ENCODE measurements at regions not wholly inside any gene's neighbourhood (a gene's known extent, or its start where the extent isn't known, plus 50 kb on each side); places are given as distances from the start of the nearest gene placed in this dataset.
"Not testable (repeated sequence)": the region's sequence is repeated elsewhere in the genome, so short reads cannot be mapped to it uniquely, and the experiment has no call there.

DNA sequence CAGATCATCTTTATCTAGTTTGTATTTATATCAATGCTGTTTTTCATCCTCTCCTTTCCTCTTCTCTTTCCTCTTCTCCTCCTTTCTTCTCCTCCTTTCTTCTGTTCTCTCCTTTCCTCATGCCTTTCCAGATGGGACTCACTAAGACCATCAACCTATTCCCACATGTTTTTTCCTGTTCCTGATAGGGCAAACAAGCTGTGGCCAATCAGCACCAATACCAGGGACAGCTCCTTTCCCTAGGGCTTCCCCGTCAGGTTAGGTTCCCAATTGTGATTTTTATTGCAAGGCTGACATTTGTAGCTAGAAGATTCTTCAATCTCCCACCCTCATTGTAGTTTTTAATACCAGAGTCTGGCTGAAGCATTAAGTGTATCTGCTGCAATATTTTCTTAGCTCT is 76.3 kb upstream of the COL8A1 start:
- H3K4me3 ChIP-seq (ENCODE audit: severe bottlenecking): no peak overlapping the region
- no peaks in the 10 kb centered on the region for H3K27me3 ChIP-seq (ENCODE audit: insufficient read depth, poor library complexity, severe bottlenecking)
- H3K4me1 ChIP-seq (ENCODE audit: insufficient read depth, poor library complexity, severe bottlenecking): peaks cover 23% of the 10 kb centered on the region
- DNase-seq (ENCODE audit: low spot score) (no peak), ATAC-seq (ENCODE audit: low read depth) (no peak)
- H3K27ac ChIP-seq (ENCODE audit: poor library complexity, severe bottlenecking): peak overlapping the region; percentile 99
- no peaks in the 10 kb centered on the region for H3K9me3 ChIP-seq (ENCODE audit: severe bottlenecking)
- no peak for TF ChIP-seq CTCF (IDR thresholded peaks at IDR 0.05; ENCODE audit: poor library complexity, severe bottlenecking)
- H3K36me3 ChIP-seq (ENCODE audit: low read depth): no peaks in the 10 kb centered on the region

GRCh38 chr3:99561056-99561455 is 77.3 kb upstream of the COL8A1 start:
- no peak for ATAC-seq (ENCODE audit: low read depth)
- Histone ChIP-seq H3K27me3 (ENCODE audit: insufficient read depth, poor library complexity, severe bottlenecking) (no peaks in the 10 kb centered on the region), H3K27ac (ENCODE audit: poor library complexity, severe bottlenecking) (no peak overlapping the region)

GRCh38 chr3:99559196-99559595 is 79.2 kb upstream of the COL8A1 start:
- no peak for TF ChIP-seq CTCF (IDR thresholded peaks at IDR 0.05; ENCODE audit: poor library complexity, severe bottlenecking)
- Histone ChIP-seq H3K36me3 (ENCODE audit: low read depth) (no peaks in the 10 kb centered on the region), H3K9me3 (ENCODE audit: severe bottlenecking) (no peaks in the 10 kb centered on the region), H3K4me1 (ENCODE audit: insufficient read depth, poor library complexity, severe bottlenecking) (peaks cover 20% of the 10 kb centered on the region), H3K4me3 (ENCODE audit: severe bottlenecking) (no peak overlapping the region), H3K27me3 (ENCODE audit: insufficient read depth, poor library complexity, severe bottlenecking) (no peaks in the 10 kb centered on the region), H3K27ac (ENCODE audit: poor library complexity, severe bottlenecking) (no peak overlapping the region)
- ATAC-seq (ENCODE audit: low read depth) (no peak), DNase-seq (ENCODE audit: low spot score) (no peak)

More at GRCh38 chr3:99561056-99561455, 77.3 kb upstream of the COL8A1 start:
- no peak for DNase-seq (ENCODE audit: low spot score)
- Histone ChIP-seq H3K4me1 (ENCODE audit: insufficient read depth, poor library complexity, severe bottlenecking) (peaks cover 23% of the 10 kb centered on the region), H3K4me3 (ENCODE audit: severe bottlenecking) (no peak overlapping the region), H3K36me3 (ENCODE audit: low read depth) (no peaks in the 10 kb centered on the region), H3K9me3 (ENCODE audit: severe bottlenecking) (no peaks in the 10 kb centered on the region)
- no peak for TF ChIP-seq CTCF (IDR thresholded peaks at IDR 0.05; ENCODE audit: poor library complexity, severe bottlenecking)

DNA sequence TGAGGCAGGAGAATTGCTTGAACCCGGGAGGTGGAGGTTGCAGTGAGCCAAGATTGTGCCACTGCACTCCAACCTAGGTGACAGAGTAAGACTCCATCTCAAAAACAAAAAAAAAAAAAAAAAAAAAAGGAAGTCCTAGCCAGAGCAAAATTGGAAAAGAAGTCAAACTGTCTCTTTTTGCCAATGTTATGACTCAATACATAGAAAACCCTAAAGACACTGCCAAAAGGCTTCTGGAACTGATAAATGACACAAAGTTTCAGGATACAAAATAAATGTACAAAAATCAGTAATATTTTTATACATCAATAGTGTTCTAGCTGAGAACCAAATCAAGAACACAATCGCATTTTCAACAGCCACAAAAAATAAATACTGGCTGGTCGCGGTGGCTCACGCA is 82.5 kb upstream of the COL8A1 start:
- not testable (repeated sequence) for DNase-seq (ENCODE audit: low spot score); H3K4me1 ChIP-seq (ENCODE audit: insufficient read depth, poor library complexity, severe bottlenecking); ATAC-seq (ENCODE audit: low read depth); H3K27ac ChIP-seq (ENCODE audit: poor library complexity, severe bottlenecking); H3K27me3 ChIP-seq (ENCODE audit: insufficient read depth, poor library complexity, severe bottlenecking); H3K9me3 ChIP-seq (ENCODE audit: severe bottlenecking); H3K36me3 ChIP-seq (ENCODE audit: low read depth); H3K4me3 ChIP-seq (ENCODE audit: severe bottlenecking)

GRCh38 chr3:99551520-99551919 is 86.9 kb upstream of the COL8A1 start:
- H3K4me3 ChIP-seq (ENCODE audit: severe bottlenecking): no peak overlapping the region
- TF ChIP-seq CTCF (IDR thresholded peaks at IDR 0.05; ENCODE audit: poor library complexity, severe bottlenecking): peak; percentile 25
- no peaks in the 10 kb centered on the region for H3K9me3 ChIP-seq (ENCODE audit: severe bottlenecking)
- ATAC-seq (ENCODE audit: low read depth) (no peak), DNase-seq (ENCODE audit: low spot score) (no peak)
- no peaks in the 10 kb centered on the region for H3K27me3 ChIP-seq (ENCODE audit: insufficient read depth, poor library complexity, severe bottlenecking)
- H3K36me3 ChIP-seq (ENCODE audit: low read depth): no peaks in the 10 kb centered on the region
- peaks cover 23% of the 10 kb centered on the region for H3K4me1 ChIP-seq (ENCODE audit: insufficient read depth, poor library complexity, severe bottlenecking)
- H3K27ac ChIP-seq (ENCODE audit: poor library complexity, severe bottlenecking): no peak overlapping the region

All from RWPE2 (cell line).